NT2/D1 (cell line): ENCODE measurements at regions not wholly inside any gene's neighbourhood (a gene's known extent, or its start where the extent isn't known, plus 50 kb on each side); places are given as distances from the start of the nearest gene placed in this dataset.

ENCODE experiments used
- YY1 ChIP-seq: IDR thresholded peaks from 2 replicates; pipeline ENCODE4 v1.6.1; 2011; ENCODE audit not compliant: insufficient read length, insufficient read depth
- ZNF274 ChIP-seq: IDR thresholded peaks from 2 replicates; pipeline ENCODE4 v1.6.1; 2011; ENCODE audit warnings: mild to moderate bottlenecking, low read depth, low read length

DNA sequence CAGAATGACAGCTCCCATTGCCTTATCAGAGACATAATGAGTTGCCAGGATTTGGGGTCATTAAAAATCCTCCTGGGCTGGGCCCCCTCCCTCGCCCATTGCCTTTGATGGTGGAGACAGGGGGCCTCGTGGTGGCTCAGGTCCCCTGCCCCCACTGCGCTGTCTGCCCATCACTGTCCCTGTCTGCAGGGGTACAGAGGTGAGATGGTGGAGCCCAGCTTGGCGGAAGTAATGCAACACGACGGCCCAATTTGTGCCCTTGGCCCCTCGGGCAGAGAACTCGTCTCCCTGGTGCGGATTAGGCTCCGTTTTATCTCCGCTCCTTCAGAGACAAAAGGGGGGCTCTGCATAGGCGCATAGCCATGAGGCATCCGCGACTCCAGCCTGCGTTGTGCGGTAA lies 152.4 kb upstream of the UNC5B start:
- TF ChIP-seq YY1 (no peak), ZNF274 (no peak)
